OCI-LY3 (cell line): ENCODE measurements at regions not wholly inside any gene's neighbourhood (a gene's known extent, or its start where the extent isn't known, plus 50 kb on each side); places are given as distances from the start of the nearest gene placed in this dataset.

Source experiments
- H2AFZ ChIP-seq: fragments of 200-600, 300-600 bp; shearing (Covaris generic); 2 replicates; pipeline ENCODE4 v1.6.0; 2014; ENCODE audit warnings: antibody characterized with exemption, low read depth, low read length
- H3K27ac ChIP-seq: fragments of 200-600, 300-600 bp; sonication (generic); 2 replicates; pipeline ENCODE4 v1.5.1; 2014; ENCODE audit warnings: mild to moderate bottlenecking, low read length, moderate library complexity, mixed read lengths
- H3K27me3 ChIP-seq: fragments of 200-600, 300-600 bp; sonication (generic); 2 replicates; pipeline ENCODE4 v1.6.1; 2014; ENCODE audit warnings: low read depth, low read length, mixed read lengths
- H3K36me3 ChIP-seq: fragments of 200-600, 300-600 bp; sonication (generic); replicated peaks from 2 replicates; pipeline ENCODE3; 2014; ENCODE audit warnings: low read depth, low read length, mixed read lengths
- H3K4me1 ChIP-seq: fragments of 300-600, 200-600 bp; sonication (generic); 2 replicates; pipeline ENCODE4 v1.6.1; 2014; ENCODE audit warnings: low read length, mixed read lengths
- H3K4me2 ChIP-seq: fragments of 200-600, 300-600 bp; sonication (generic); 2 replicates; pipeline ENCODE4 v1.6.1; 2014; ENCODE audit warnings: low read length, mixed read lengths
- H3K4me3 ChIP-seq: fragments of 300-600, 200-600 bp; sonication (generic); 2 replicates; pipeline ENCODE4 v1.5.1; 2014; ENCODE audit warnings: antibody characterized with exemption, mild to moderate bottlenecking, low read length, moderate library complexity
- H3K79me2 ChIP-seq: fragments of 300-600, 200-600 bp; shearing (Covaris generic); 2 replicates; pipeline ENCODE4 v1.6.1; 2014; ENCODE audit warnings: mild to moderate bottlenecking, low read length, mixed read lengths
- H3K9ac ChIP-seq: fragments of 300-600, 200-600 bp; shearing (Covaris generic); 2 replicates; pipeline ENCODE4 v1.6.0; 2014; ENCODE audit warnings: mild to moderate bottlenecking, low read length, moderate library complexity
- H3K9me3 ChIP-seq: fragments of 200-600, 300-600 bp; shearing (Covaris generic); 2 replicates; pipeline ENCODE4 v1.6.1; 2014; ENCODE audit warnings: low read length, mixed read lengths; ENCODE audit not compliant: insufficient read depth
- H4K20me1 ChIP-seq: fragments of 200-600, 300-600 bp; sonication (generic); 2 replicates; pipeline ENCODE4 v1.6.1; 2016; ENCODE audit warnings: low read length, mixed read lengths; ENCODE audit not compliant: insufficient read depth
- EZH2phosphoT487 ChIP-seq: fragments of 200-600 bp; shearing (Covaris generic); IDR thresholded peaks from 2 replicates; pipeline ENCODE4 v1.6.1; 2018; ENCODE audit warnings: antibody characterized with exemption, mixed run types, low read depth
- TF ChIP-seq, protein P1 (sequence below): fragments of 200-600, 300-600 bp; sonication (generic); IDR thresholded peaks from 2 replicates; pipeline ENCODE4 v1.5.1; 2014; ENCODE audit warnings: antibody characterized with exemption, low read length, low read depth

DNA sequence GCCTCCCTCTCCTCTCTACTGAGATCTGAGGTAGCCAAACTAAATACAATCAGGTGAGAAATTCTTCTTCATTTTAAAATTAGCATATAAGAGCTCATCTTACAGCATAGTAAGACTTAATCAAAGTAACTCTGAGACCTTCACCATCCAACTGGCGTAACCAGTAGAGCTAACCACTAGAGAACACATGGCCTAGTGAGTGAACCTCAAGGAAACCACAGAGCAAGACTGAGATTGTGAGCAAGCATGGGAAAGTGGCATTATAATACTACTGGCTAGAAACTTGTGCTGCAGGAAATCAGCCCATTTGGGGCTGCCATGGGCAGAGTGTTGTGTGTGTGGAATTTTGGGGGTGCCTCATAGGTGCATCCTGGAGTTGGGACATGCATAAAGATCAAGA lies 61.1 kb upstream of the SPHKAP start:
- Histone ChIP-seq H3K9me3 (no peaks in the 10 kb centered on the region), H3K9ac (no peak overlapping the region), H3K27me3 (no peaks in the 10 kb centered on the region), H4K20me1 (no peaks in the 10 kb centered on the region), H3K4me3 (no peak overlapping the region), H3K4me2 (no peak overlapping the region), H3K79me2 (no peaks in the 10 kb centered on the region), H3K4me1 (no peaks in the 10 kb centered on the region), H2AFZ (no peak overlapping the region), H3K36me3 (no peaks in the 10 kb centered on the region), H3K27ac (no peak overlapping the region)
- TF ChIP-seq, protein P1, sequence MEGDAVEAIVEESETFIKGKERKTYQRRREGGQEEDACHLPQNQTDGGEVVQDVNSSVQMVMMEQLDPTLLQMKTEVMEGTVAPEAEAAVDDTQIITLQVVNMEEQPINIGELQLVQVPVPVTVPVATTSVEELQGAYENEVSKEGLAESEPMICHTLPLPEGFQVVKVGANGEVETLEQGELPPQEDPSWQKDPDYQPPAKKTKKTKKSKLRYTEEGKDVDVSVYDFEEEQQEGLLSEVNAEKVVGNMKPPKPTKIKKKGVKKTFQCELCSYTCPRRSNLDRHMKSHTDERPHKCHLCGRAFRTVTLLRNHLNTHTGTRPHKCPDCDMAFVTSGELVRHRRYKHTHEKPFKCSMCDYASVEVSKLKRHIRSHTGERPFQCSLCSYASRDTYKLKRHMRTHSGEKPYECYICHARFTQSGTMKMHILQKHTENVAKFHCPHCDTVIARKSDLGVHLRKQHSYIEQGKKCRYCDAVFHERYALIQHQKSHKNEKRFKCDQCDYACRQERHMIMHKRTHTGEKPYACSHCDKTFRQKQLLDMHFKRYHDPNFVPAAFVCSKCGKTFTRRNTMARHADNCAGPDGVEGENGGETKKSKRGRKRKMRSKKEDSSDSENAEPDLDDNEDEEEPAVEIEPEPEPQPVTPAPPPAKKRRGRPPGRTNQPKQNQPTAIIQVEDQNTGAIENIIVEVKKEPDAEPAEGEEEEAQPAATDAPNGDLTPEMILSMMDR: no peak
- TF ChIP-seq EZH2phosphoT487: no peak

- no peaks in the 10 kb centered on the region for H3K4me1 ChIP-seq
- no peak for TF ChIP-seq EZH2phosphoT487
- TF ChIP-seq, protein P1: no peak
- H3K27me3 ChIP-seq: no peaks in the 10 kb centered on the region
- H3K9me3 ChIP-seq: no peaks in the 10 kb centered on the region
- no peaks in the 10 kb centered on the region for H3K79me2 ChIP-seq
- no peak overlapping the region for H3K9ac ChIP-seq
- H2AFZ ChIP-seq: no peak overlapping the region
- H3K27ac ChIP-seq: no peak overlapping the region
- no peak overlapping the region for H3K4me2 ChIP-seq
- no peaks in the 10 kb centered on the region for H3K36me3 ChIP-seq
- H4K20me1 ChIP-seq: no peaks in the 10 kb centered on the region
- no peak overlapping the region for H3K4me3 ChIP-seq
Measured at GRCh38 chr2:228239907-228240561, 58.5 kb upstream of the SPHKAP start.

- no peak overlapping the region for H3K9ac ChIP-seq
- no peaks in the 10 kb centered on the region for H3K79me2 ChIP-seq
- H3K27ac ChIP-seq: no peak overlapping the region
- no peak overlapping the region for H3K4me2 ChIP-seq
- H4K20me1 ChIP-seq: no peaks in the 10 kb centered on the region
- no peaks in the 10 kb centered on the region for H3K27me3 ChIP-seq
- no peak for TF ChIP-seq EZH2phosphoT487
- TF ChIP-seq, protein P1: no peak
- no peaks in the 10 kb centered on the region for H3K4me1 ChIP-seq
- H3K9me3 ChIP-seq: no peaks in the 10 kb centered on the region
- H3K4me3 ChIP-seq: no peak overlapping the region
- H2AFZ ChIP-seq: no peak overlapping the region
- no peaks in the 10 kb centered on the region for H3K36me3 ChIP-seq
Measured at GRCh38 chr2:228239207-228239906, 57.9 kb upstream of the SPHKAP start.
